HEK293 (cell line): ENCODE measurements at regions not wholly inside any gene's neighbourhood (a gene's known extent, or its start where the extent isn't known, plus 50 kb on each side); places are given as distances from the start of the nearest gene placed in this dataset.

Experiments
- CTCF ChIP-seq: fragments of 450-650 bp; formaldehyde crosslinking; IDR thresholded peaks from 2 replicates; pipeline ENCODE4 v1.5.1; 2016; ENCODE audit warnings: missing biosample characterization, missing genetic modification characterization
- GLIS2 ChIP-seq: fragments of 450-650 bp; formaldehyde crosslinking; IDR thresholded peaks from 2 replicates; pipeline ENCODE4 v1.5.1; 2016; ENCODE audit warnings: missing biosample characterization, missing genetic modification characterization
- KLF1 ChIP-seq: fragments of 450-650 bp; formaldehyde crosslinking; IDR thresholded peaks from 2 replicates; pipeline ENCODE4 v1.5.1; 2016; ENCODE audit warnings: missing biosample characterization, missing genetic modification characterization
- MZF1 ChIP-seq: fragments of 450-650 bp; formaldehyde crosslinking; IDR thresholded peaks from 2 replicates; pipeline ENCODE4 v1.5.1; 2017; ENCODE audit warnings: missing biosample characterization, missing genetic modification characterization, borderline replicate concordance
- SP2 ChIP-seq: fragments of 450-650 bp; formaldehyde crosslinking; IDR thresholded peaks from 2 replicates; pipeline ENCODE4 v1.5.1; 2016; ENCODE audit warnings: missing biosample characterization, missing genetic modification characterization
- ZBTB8A ChIP-seq: fragments of 450-650 bp; formaldehyde crosslinking; IDR thresholded peaks from 2 replicates; pipeline ENCODE4 v1.5.1; 2016; ENCODE audit warnings: missing biosample characterization, missing genetic modification characterization
- ZNF114 ChIP-seq: fragments of 450-650 bp; formaldehyde crosslinking; IDR thresholded peaks from 2 replicates; pipeline ENCODE4 v1.5.0; 2017; ENCODE audit warnings: missing biosample characterization, missing genetic modification characterization
- ZNF121 ChIP-seq: fragments of 450-650 bp; formaldehyde crosslinking; IDR thresholded peaks from 2 replicates; pipeline ENCODE4 v1.5.1; 2016; ENCODE audit warnings: missing biosample characterization, missing genetic modification characterization
- ZNF23 ChIP-seq: fragments of 450-650 bp; formaldehyde crosslinking; IDR thresholded peaks from 2 replicates; pipeline ENCODE4 v1.5.1; 2016; ENCODE audit warnings: missing biosample characterization, missing genetic modification characterization, borderline replicate concordance
- ZNF324 ChIP-seq: fragments of 450-650 bp; formaldehyde crosslinking; IDR thresholded peaks from 2 replicates; pipeline ENCODE4 v1.5.1; 2016; ENCODE audit warnings: missing biosample characterization, missing genetic modification characterization
- ZNF529 ChIP-seq: fragments of 450-650 bp; formaldehyde crosslinking; IDR thresholded peaks from 2 replicates; pipeline ENCODE4 v1.5.1; 2017; ENCODE audit warnings: missing genetic modification characterization, missing biosample characterization; ENCODE audit not compliant: insufficient replicate concordance
- ZNF544 ChIP-seq: fragments of 450-650 bp; formaldehyde crosslinking; IDR thresholded peaks from 2 replicates; pipeline ENCODE4 v1.5.0; 2017; ENCODE audit warnings: missing biosample characterization, missing genetic modification characterization
- ZNF639 ChIP-seq: fragments of 450-650 bp; formaldehyde crosslinking; IDR thresholded peaks from 2 replicates; pipeline ENCODE4 v1.5.1; 2016; ENCODE audit warnings: missing biosample characterization, missing genetic modification characterization
- ZNF76 ChIP-seq: fragments of 450-650 bp; formaldehyde crosslinking; IDR thresholded peaks from 2 replicates; pipeline ENCODE4; 2016; ENCODE audit warnings: low read depth, missing biosample characterization, missing genetic modification characterization, borderline replicate concordance

GRCh38 chr7:136399385-136399784 is 422.2 kb upstream of the MTPN start:
- TF ChIP-seq SP2 (tag by site-specific recombination) (no peak), GLIS2 (tag by site-specific recombination) (no peak), KLF1 (tag by site-specific recombination) (no peak), ZNF23 (tag by site-specific recombination) (no peak), CTCF (tag by site-specific recombination) (no peak), ZNF114 (no peak), ZBTB8A (tag by site-specific recombination) (no peak), ZNF639 (tag by site-specific recombination) (no peak), ZNF544 (no peak), ZNF529 (tag by site-specific recombination) (no peak), ZNF324 (tag by site-specific recombination) (no peak), ZNF121 (tag by site-specific recombination) (no peak), MZF1 (tag by site-specific recombination) (no peak), ZNF76 (tag by site-specific recombination) (no peak)
